ENCODE measurements at regions not wholly inside any gene's neighbourhood (a gene's known extent, or its start where the extent isn't known, plus 50 kb on each side); places are given as distances from the start of the nearest gene placed in this dataset.

GRCh38 chr5:163612358-163613149, 107.1 kb downstream of the MAT2B start:
- TF ChIP-seq POLR2A (IDR thresholded peaks at IDR 0.05; ENCODE audit: low read depth, low read length) (no peak), POLR2AphosphoS5 (IDR thresholded peaks at IDR 0.05; ENCODE audit: insufficient read depth, low read depth, low read length) (no peak), EZH2 (IDR thresholded peaks at IDR 0.05; ENCODE audit: borderline replicate concordance, low read depth, low read length, severe bottlenecking) (no peak), GATA2 (IDR thresholded peaks at IDR 0.05; ENCODE audit: insufficient read depth, insufficient read length, low read depth, low read length) (no peak), JUN (IDR thresholded peaks at IDR 0.05; ENCODE audit: borderline replicate concordance, insufficient read depth, insufficient read length, low read depth) (no peak), MAX (IDR thresholded peaks at IDR 0.05; ENCODE audit: insufficient read depth, insufficient read length) (no peak), MYC (IDR thresholded peaks at IDR 0.05; ENCODE audit: low read depth, low read length) (no peak)
- TF ChIP-seq, protein P1, sequence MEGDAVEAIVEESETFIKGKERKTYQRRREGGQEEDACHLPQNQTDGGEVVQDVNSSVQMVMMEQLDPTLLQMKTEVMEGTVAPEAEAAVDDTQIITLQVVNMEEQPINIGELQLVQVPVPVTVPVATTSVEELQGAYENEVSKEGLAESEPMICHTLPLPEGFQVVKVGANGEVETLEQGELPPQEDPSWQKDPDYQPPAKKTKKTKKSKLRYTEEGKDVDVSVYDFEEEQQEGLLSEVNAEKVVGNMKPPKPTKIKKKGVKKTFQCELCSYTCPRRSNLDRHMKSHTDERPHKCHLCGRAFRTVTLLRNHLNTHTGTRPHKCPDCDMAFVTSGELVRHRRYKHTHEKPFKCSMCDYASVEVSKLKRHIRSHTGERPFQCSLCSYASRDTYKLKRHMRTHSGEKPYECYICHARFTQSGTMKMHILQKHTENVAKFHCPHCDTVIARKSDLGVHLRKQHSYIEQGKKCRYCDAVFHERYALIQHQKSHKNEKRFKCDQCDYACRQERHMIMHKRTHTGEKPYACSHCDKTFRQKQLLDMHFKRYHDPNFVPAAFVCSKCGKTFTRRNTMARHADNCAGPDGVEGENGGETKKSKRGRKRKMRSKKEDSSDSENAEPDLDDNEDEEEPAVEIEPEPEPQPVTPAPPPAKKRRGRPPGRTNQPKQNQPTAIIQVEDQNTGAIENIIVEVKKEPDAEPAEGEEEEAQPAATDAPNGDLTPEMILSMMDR (IDR thresholded peaks at IDR 0.05; ENCODE audit: extremely low read depth in 1 of 2, insufficient read depth in 1 of 2, low read depth in 1 of 2, low read length in 2 of 2) = no peak

Measured in endothelial cell of umbilical vein (primary cell).